IMR-90 (cell line): ENCODE measurements at regions not wholly inside any gene's neighbourhood (a gene's known extent, or its start where the extent isn't known, plus 50 kb on each side); places are given as distances from the start of the nearest gene placed in this dataset.

Experiments used
- ATAC-seq: fragments of 200-7000 bp; cut with Tn5 transposase; 2 replicates; pipeline ENCODE4 v1.9.1; 2020; ENCODE audit warnings: low read depth, mild to moderate bottlenecking, moderate library complexity
- BruUV-seq: library from RNA; stranded (reverse); fragments of 400-500 nt; replicated peaks from 2 replicates; lab custom pipeline; 2021; lab: Mats Ljungman, UMichigan
- CTCF ChIA-PET: fragments of 300-600 bp; formaldehyde crosslinking; extraction: SDS; loops from one replicate; lab custom pipeline; 2021; ENCODE audit warnings: antibody characterized with exemption; lab: Yijun Ruan, JAX
- POLR2A ChIA-PET: fragments of 300-600 bp; sonication (Branson Sonifier 250); formaldehyde crosslinking; loops from one replicate; lab custom pipeline; 2022; ENCODE audit warnings: antibody characterized with exemption; ENCODE audit not compliant: unreplicated experiment; lab: Charles Lee
- DNase-seq: peaks from one replicate; pipeline ENCODE4 v3.0.0; 2013
- H2AFZ ChIP-seq: replicated peaks from 2 replicates; pipeline ENCODE3; 2013; ENCODE audit warnings: low read length, mild to moderate bottlenecking; ENCODE audit not compliant: poor library complexity
- H2AK5ac ChIP-seq: 2 replicates; pipeline ENCODE4 v1.6.1; 2013; ENCODE audit warnings: low read depth, low read length, inconsistent platforms
- H2AK9ac ChIP-seq: replicated peaks from 2 replicates; pipeline ENCODE3; 2013; ENCODE audit warnings: mild to moderate bottlenecking, low read depth, low read length, moderate library complexity; ENCODE audit not compliant: poor library complexity
- H2BK120ac ChIP-seq: 2 replicates; pipeline ENCODE4 v1.6.1; 2013; ENCODE audit warnings: low read depth, low read length, inconsistent platforms
- H2BK15ac ChIP-seq: 3 replicates; pipeline ENCODE4 v1.6.1; 2013; ENCODE audit warnings: low read depth, low read length, inconsistent platforms
- H2BK20ac ChIP-seq: 2 replicates; pipeline ENCODE4 v1.6.1; 2013; ENCODE audit warnings: low read depth, mild to moderate bottlenecking, inconsistent platforms, low read length, moderate library complexity
- H2BK5ac ChIP-seq: 2 replicates; pipeline ENCODE4 v1.6.1; 2013; ENCODE audit warnings: mild to moderate bottlenecking, low read depth, low read length, inconsistent platforms; ENCODE audit not compliant: poor library complexity, severe bottlenecking
- H3K14ac ChIP-seq: replicated peaks from 2 replicates; pipeline ENCODE4 v1.6.1; 2013; ENCODE audit warnings: low read depth, low read length, inconsistent platforms
- H3K18ac ChIP-seq: 2 replicates; pipeline ENCODE4 v1.6.1; 2013; ENCODE audit warnings: low read depth, low read length, control low read depth
- H3K23ac ChIP-seq: 2 replicates; pipeline ENCODE4 v1.6.1; 2013; ENCODE audit warnings: low read depth, low read length, inconsistent platforms
- H3K27ac ChIP-seq: 2 replicates; pipeline ENCODE4 v1.5.1; 2013; ENCODE audit warnings: mild to moderate bottlenecking, control low read depth, low read length; ENCODE audit not compliant: insufficient read depth
- H3K27me3 ChIP-seq: 2 replicates; pipeline ENCODE4 v1.6.1; 2013; ENCODE audit warnings: low read length; ENCODE audit not compliant: control insufficient read depth, insufficient read depth
- H3K36me3 ChIP-seq: 2 replicates; pipeline ENCODE4 v1.6.1; 2013; ENCODE audit warnings: low read length, mixed read lengths; ENCODE audit not compliant: control insufficient read depth, insufficient read depth
- H3K4ac ChIP-seq: 2 replicates; pipeline ENCODE4 v1.6.1; 2013; ENCODE audit warnings: low read depth, low read length, inconsistent platforms
- H3K4me1 ChIP-seq: 2 replicates; pipeline ENCODE4 v1.6.1; 2013; ENCODE audit warnings: low read length, mixed read lengths; ENCODE audit not compliant: control insufficient read depth, insufficient read depth
- H3K4me2 ChIP-seq: 2 replicates; pipeline ENCODE4 v1.6.1; 2013; ENCODE audit warnings: low read depth, mild to moderate bottlenecking, control low read depth, low read length, moderate library complexity
- H3K4me3 ChIP-seq: 2 replicates; pipeline ENCODE4 v1.5.1; 2013; ENCODE audit warnings: low read depth, mild to moderate bottlenecking, control low read depth, low read length, moderate library complexity; ENCODE audit not compliant: insufficient read depth
- H3K56ac ChIP-seq: 2 replicates; pipeline ENCODE4 v1.6.1; 2013; ENCODE audit warnings: low read length, inconsistent platforms; ENCODE audit not compliant: insufficient read depth; ENCODE audit errors: extremely low read depth
- H3K79me1 ChIP-seq, 2 experiments: 2 replicates each; pipeline ENCODE4 v1.6.1; 2013; ENCODE audit warnings: low read length in 2 of 2, inconsistent platforms in 1 of 2, low read depth in 1 of 2
- H3K9ac ChIP-seq: 2 replicates; pipeline ENCODE4 v1.6.1; 2013; ENCODE audit warnings: low read depth, low read length, control low read depth
- H3K9me1 ChIP-seq: 2 replicates; pipeline ENCODE4 v1.6.1; 2013; ENCODE audit warnings: low read length, inconsistent platforms; ENCODE audit not compliant: insufficient read depth
- H3K9me3 ChIP-seq: 2 replicates; pipeline ENCODE4 v1.6.1; 2013; ENCODE audit warnings: low read length; ENCODE audit not compliant: control insufficient read depth, insufficient read depth
- H4K20me1 ChIP-seq: 2 replicates; pipeline ENCODE4 v1.6.1; 2013; ENCODE audit warnings: low read length, inconsistent platforms; ENCODE audit not compliant: insufficient read depth
- H4K5ac ChIP-seq: 2 replicates; pipeline ENCODE4 v1.6.1; 2013; ENCODE audit warnings: mild to moderate bottlenecking, low read depth, low read length, control low read depth
- H4K8ac ChIP-seq, 2 experiments: 2 replicates each; pipeline ENCODE4 v1.6.1; 2013; ENCODE audit warnings: low read depth in 2 of 2, low read length in 2 of 2, control low read depth in 1 of 2, inconsistent platforms in 1 of 2
- H4K91ac ChIP-seq: 2 replicates; pipeline ENCODE4 v1.6.1; 2013; ENCODE audit warnings: low read depth, low read length, inconsistent platforms; ENCODE audit not compliant: insufficient read depth
- CEBPB ChIP-seq: IDR thresholded peaks from 2 replicates; pipeline ENCODE4 v1.6.1; 2012; ENCODE audit warnings: low read depth, low read length, improper control_type of control experiment
- CHD1 ChIP-seq: IDR thresholded peaks from 2 replicates; pipeline ENCODE4 v1.6.1; 2012; ENCODE audit warnings: low read depth, low read length, improper control_type of control experiment
- MAFK ChIP-seq: IDR thresholded peaks from 2 replicates; pipeline ENCODE4 v1.6.1; 2012; ENCODE audit warnings: low read depth, low read length, improper control_type of control experiment
- MAZ ChIP-seq: IDR thresholded peaks from 2 replicates; pipeline ENCODE4 v1.6.1; 2012; ENCODE audit warnings: low read depth, mild to moderate bottlenecking, low read length, improper control_type of control experiment, moderate library complexity, borderline replicate concordance
- RCOR1 ChIP-seq: IDR thresholded peaks from 2 replicates; pipeline ENCODE4 v1.6.1; 2012; ENCODE audit warnings: mild to moderate bottlenecking, low read length, improper control_type of control experiment; ENCODE audit not compliant: insufficient replicate concordance
- RFX5 ChIP-seq: IDR thresholded peaks from 2 replicates; pipeline ENCODE4 v1.8.0; 2012; ENCODE audit warnings: low read depth, mild to moderate bottlenecking, low read length, moderate library complexity
- WGBS, 2 experiments: methylation state at CpG; one replicate each; pipeline versions ENCODE4 v1.1.5 to v1.1.7; 2013; ENCODE audit warnings: missing lambda C conversion rate in 2 of 2; ENCODE audit not compliant: insufficient read length in 1 of 2; ENCODE audit errors: extremely low coverage in 2 of 2; 5-methylcytosine and 5-hydroxymethylcytosine counted together
- dilution Hi-C: fragments of 300-500 bp; cut with HindIII; formaldehyde crosslinking; loops from one replicate; pipeline ENCODE4 v1.14.3; 2018; ENCODE audit warnings: low sequenced_read_pairs; ENCODE audit not compliant: unreplicated experiment
- in situ Hi-C: fragments of 300-500 bp; cut with MboI; formaldehyde crosslinking; loops from 3 replicates; pipeline ENCODE4 v1.14.3; 2019; ENCODE audit warnings: low sequenced_read_pairs, inconsistent platforms, mixed read lengths
- intact Hi-C: fragments of 100-400 bp; cut with micrococcal nuclease; formaldehyde crosslinking; loops from 2 replicates; pipeline ENCODE4 v1.10.0; 2022
- TF ChIP-seq, protein P1 (sequence below): conservative IDR thresholded peaks from 2 replicates; pipeline ENCODE4 v1.5.1; 2012; ENCODE audit warnings: mild to moderate bottlenecking, low read depth, low read length, improper control_type of control experiment
- TF ChIP-seq, protein P2 (sequence below): fragments of 150-350 bp; IDR thresholded peaks from 2 replicates; pipeline ENCODE4 v1.6.1; 2016; ENCODE audit warnings: low read depth, mild to moderate bottlenecking, low read length, moderate library complexity, borderline replicate concordance
- TF ChIP-seq, protein P3 (sequence below): fragments of 150-350 bp; IDR thresholded peaks from 2 replicates; pipeline ENCODE4 v1.6.1; 2017; ENCODE audit warnings: mild to moderate bottlenecking, antibody characterized with exemption, low read length, low read depth

DNA sequence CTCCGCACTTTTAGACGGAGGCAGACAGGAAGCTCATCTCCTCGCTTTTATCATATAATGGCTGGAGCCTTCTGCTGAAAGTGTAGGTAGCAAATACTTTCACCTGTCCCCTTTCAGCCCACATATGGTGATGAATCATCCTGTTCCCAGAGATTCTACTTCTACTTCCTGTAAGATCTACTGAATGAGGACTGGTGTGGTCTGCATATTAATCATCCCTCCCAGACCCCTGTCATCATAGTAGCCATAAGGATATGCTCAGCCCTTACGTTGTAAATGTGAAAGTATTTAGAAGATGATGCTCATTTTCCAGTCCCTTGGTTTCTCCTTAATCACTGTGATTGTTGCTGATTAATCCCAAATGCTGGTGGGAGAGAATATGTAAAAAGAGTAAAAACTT is 268.2 kb upstream of the GRIP1 start:
- Histone ChIP-seq H2AFZ (no peak overlapping the region), H3K9me3 (no peaks in the 10 kb centered on the region), H3K4ac (no peak overlapping the region), H3K27ac (no peak overlapping the region), H2BK15ac (no peak overlapping the region), H2BK20ac (no peak overlapping the region), H3K18ac (no peak overlapping the region), H3K14ac (no peak overlapping the region), H3K27me3 (no peaks in the 10 kb centered on the region), H3K56ac (no peak overlapping the region), H3K9ac (no peak overlapping the region), H3K4me3 (no peak overlapping the region), H4K5ac (no peak overlapping the region), H3K9me1 (no peaks in the 10 kb centered on the region), H3K36me3 (no peaks in the 10 kb centered on the region), H2BK120ac (no peak overlapping the region), H3K4me2 (no peak overlapping the region), H3K79me1 (no peaks in the 10 kb centered on the region), H4K20me1 (no peaks in the 10 kb centered on the region), H4K91ac (no peak overlapping the region), H3K23ac (no peak overlapping the region), H4K8ac (no peak overlapping the region), H3K4me1 (no peaks in the 10 kb centered on the region), H2AK9ac (no peak overlapping the region), H2AK5ac (no peak overlapping the region), H2BK5ac (no peak overlapping the region)
- DNase-seq (no peak), ATAC-seq (no peak)
- intact Hi-C loops, result no loop called here
- ChIA-PET CTCF (no interaction called here), POLR2A (no interaction called here)
- no CpG with 5 or more reads among the region's 4 CpGs for WGBS, 2 experiments
- in situ Hi-C loops, result no loop called here
- dilution Hi-C loops, result no loop called here
- TF ChIP-seq CHD1 (no peak), CEBPB (no peak), RFX5 (no peak), MAFK (no peak), MAZ (no peak), RCOR1 (no peak)
- TF ChIP-seq, protein P1, sequence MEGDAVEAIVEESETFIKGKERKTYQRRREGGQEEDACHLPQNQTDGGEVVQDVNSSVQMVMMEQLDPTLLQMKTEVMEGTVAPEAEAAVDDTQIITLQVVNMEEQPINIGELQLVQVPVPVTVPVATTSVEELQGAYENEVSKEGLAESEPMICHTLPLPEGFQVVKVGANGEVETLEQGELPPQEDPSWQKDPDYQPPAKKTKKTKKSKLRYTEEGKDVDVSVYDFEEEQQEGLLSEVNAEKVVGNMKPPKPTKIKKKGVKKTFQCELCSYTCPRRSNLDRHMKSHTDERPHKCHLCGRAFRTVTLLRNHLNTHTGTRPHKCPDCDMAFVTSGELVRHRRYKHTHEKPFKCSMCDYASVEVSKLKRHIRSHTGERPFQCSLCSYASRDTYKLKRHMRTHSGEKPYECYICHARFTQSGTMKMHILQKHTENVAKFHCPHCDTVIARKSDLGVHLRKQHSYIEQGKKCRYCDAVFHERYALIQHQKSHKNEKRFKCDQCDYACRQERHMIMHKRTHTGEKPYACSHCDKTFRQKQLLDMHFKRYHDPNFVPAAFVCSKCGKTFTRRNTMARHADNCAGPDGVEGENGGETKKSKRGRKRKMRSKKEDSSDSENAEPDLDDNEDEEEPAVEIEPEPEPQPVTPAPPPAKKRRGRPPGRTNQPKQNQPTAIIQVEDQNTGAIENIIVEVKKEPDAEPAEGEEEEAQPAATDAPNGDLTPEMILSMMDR, result no peak
- TF ChIP-seq, protein P2, sequence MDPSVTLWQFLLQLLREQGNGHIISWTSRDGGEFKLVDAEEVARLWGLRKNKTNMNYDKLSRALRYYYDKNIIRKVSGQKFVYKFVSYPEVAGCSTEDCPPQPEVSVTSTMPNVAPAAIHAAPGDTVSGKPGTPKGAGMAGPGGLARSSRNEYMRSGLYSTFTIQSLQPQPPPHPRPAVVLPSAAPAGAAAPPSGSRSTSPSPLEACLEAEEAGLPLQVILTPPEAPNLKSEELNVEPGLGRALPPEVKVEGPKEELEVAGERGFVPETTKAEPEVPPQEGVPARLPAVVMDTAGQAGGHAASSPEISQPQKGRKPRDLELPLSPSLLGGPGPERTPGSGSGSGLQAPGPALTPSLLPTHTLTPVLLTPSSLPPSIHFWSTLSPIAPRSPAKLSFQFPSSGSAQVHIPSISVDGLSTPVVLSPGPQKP, result no peak
- TF ChIP-seq, protein P3, sequence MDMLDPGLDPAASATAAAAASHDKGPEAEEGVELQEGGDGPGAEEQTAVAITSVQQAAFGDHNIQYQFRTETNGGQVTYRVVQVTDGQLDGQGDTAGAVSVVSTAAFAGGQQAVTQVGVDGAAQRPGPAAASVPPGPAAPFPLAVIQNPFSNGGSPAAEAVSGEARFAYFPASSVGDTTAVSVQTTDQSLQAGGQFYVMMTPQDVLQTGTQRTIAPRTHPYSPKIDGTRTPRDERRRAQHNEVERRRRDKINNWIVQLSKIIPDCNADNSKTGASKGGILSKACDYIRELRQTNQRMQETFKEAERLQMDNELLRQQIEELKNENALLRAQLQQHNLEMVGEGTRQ, result no peak
- no TSS peak for BruUV-seq
